ENCODE measurements at regions not wholly inside any gene's neighbourhood (a gene's known extent, or its start where the extent isn't known, plus 50 kb on each side); places are given as distances from the start of the nearest gene placed in this dataset.
"Not testable (repeated sequence)": the region's sequence is repeated elsewhere in the genome, so short reads cannot be mapped to it uniquely, and the experiment has no call there.

DNA sequence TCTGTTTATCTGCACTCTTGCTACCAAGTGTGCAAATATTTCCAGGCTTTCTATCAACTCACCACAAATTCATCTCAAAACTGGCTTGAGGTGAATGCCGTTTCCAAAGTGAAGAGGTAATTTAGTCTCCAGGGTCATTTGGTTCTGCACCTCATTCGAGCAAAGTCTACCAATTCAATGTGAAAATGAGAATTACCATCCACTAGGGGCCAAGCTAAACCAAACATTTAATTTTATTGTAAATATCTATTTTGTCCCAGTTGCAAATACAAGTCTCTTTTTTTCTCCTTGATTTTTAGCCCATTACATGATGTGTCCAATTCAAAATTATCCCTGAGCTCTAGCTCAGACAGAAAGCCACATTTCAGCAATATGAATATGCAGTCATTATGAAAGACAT lies 152.3 kb upstream of the PTBP2 start:
- DNase-seq = no peak

- no peak for DNase-seq
These were observed 141.9 kb upstream of the PTBP2 start for GRCh38 chr1:96579636-96580035.

DNA sequence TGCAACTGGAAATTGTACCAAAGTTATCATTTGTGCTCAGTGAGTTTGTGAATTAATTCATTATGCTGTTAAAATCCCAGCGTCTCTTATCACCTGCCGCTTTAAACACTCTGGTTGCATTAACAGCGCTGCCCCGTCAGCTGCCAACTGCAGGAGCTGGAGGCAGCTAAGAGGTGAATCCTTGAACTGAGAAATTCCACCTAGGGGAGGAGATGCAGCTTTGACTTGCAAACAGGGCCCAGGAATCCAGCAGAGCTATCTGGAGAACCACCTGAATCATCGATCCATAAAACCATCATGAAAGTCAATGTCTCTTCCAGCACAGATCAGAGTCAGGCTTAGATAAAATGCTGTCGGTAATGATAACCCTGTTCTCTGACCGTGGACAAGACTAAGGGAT lies 140.7 kb upstream of the PTBP2 start:
- no peak for DNase-seq

GRCh38 chr1:96581772-96582171 lies 139.8 kb upstream of the PTBP2 start:
- no peak for DNase-seq

DNA sequence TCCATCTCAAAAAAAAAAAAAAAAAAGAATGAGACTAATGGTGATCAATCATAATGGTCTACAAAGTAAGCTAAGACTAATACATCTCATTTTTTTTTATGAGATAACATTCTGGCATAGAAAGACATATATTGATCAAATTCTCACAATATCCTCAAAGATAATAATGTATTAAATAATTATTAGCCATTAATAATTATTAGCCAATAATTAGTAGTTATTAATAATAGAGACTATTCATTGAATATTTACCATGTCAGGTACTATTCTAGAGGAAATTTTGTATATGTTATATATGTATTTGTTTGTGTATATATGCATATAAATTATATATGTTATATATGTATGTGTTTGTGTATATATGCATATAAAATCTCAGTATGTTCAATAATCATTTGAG lies 137.7 kb upstream of the PTBP2 start:
- no peak for DNase-seq

DNA sequence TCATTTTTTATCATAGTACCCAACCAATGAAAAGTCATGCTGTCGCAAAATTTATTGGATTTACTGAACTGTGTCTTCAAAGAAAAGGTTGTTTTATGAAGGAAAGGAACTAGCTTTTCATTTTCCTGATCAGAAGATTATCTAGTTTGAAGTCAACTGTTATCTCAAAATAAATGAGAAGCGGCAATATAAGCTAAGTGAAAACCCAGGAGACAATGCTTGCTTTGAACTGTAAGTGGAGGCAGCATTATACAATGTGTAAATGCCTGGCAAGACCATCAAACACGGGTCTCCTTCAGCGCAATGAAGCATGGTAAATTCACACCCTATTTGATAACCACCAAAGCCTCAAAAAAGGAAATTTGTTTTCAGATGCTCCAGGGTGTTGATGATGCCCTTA lies 134.4 kb upstream of the PTBP2 start:
- DNase-seq = no peak

- DNase-seq = no peak
These were observed 133.1 kb upstream of the PTBP2 start for GRCh38 chr1:96588416-96588995.

DNA sequence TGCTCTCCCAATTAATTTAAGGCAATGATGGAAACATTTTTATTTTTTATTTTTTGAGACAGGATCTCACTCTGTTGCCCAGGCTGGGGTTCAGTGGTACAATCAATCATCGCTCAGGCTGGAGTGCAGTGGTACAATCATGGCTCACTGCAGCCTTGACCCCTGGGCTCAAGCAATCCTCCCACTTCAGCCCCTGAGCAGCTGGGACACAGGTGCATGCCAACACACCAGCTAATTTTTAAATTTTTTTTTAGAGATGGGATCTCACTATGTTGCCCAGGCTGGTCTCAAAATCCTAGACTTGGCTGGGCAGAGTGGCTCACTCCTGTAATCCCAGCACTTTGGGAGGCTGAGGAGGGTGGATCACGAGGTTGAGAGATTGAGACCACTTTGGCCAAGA lies 126.1 kb upstream of the PTBP2 start:
- DNase-seq = not testable (repeated sequence)

- DNase-seq = no peak
These were observed 125.2 kb upstream of the PTBP2 start for GRCh38 chr1:96596226-96596922.

GRCh38 chr1:96597218-96597617 lies 124.4 kb upstream of the PTBP2 start:
- DNase-seq = no peak

- DNase-seq = no peak
These were observed 123.0 kb upstream of the PTBP2 start for GRCh38 chr1:96598416-96599168.

GRCh38 chr1:96604620-96605019 lies 117.0 kb upstream of the PTBP2 start:
- DNase-seq = not testable (repeated sequence)

DNA sequence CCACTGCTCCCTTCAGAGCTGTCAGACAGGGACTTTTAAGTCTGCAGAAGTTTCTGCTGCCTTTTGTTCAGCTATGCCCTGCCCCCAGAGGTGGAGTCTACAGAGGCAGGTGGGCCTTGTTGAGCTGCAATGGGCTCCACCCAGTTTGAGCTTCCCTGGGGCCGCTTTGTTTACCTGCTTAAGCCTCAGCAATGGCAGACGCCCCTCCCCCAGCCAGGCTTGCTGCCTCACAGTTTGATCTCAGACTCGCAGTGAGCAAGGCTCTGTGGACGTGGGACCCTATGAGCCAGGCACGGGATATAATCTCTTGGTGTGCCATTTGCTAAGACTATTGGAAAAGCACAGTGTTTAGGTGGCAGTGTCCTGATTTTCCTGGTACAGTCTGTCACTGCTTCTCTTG lies 104.2 kb upstream of the PTBP2 start:
- DNase-seq = not testable (repeated sequence)

GRCh38 chr1:96632045-96632664 lies 89.4 kb upstream of the PTBP2 start:
- no peak for DNase-seq

DNA sequence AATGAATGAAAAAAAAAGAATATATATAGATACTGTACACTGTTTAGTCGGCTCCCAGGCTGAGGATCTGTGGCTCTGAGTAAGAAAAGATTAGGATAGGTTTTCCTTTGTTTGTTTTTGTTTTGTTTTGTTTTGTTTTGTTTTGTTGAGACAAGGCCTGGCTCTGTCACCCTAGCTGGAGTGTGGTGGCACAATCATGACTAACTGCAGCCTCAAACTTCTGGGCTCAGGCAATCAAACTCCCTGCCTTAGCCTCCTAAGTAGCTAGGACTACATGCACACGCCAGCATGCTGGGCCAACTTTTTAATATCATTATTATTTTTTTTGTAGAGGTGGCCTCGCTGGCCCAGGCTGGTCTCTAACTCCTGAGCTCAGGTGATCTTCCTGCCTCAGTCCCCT lies 87.9 kb upstream of the PTBP2 start:
- no peak for DNase-seq

GRCh38 chr1:96634883-96635282 lies 86.7 kb upstream of the PTBP2 start:
- no peak for DNase-seq

GRCh38 chr1:96641282-96641681 lies 80.3 kb upstream of the PTBP2 start:
- DNase-seq = no peak

DNA sequence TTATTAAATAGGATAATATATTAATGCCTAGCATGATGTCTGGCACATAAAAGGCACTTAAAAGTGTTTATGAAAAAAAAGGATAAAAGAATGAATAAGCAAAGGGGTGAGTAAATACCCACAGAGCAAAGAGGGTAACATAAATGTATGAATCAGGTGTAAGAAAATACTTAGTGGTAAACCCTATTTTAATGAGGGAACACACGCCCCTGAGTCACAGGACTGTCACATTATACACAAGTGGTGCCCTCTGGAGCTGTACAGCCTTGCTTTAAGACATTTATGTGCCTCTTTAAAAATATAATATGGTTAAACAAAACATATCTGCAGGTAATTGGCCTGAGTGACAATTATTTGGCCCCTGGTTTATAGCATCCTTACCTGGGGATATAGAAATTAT lies 78.1 kb upstream of the PTBP2 start:
- no peak for DNase-seq

- no peak for DNase-seq
These were observed 72.3 kb upstream of the PTBP2 start for GRCh38 chr1:96649301-96649700.

- DNase-seq = no peak
These were observed 70.1 kb upstream of the PTBP2 start for GRCh38 chr1:96651517-96651916.

DNA sequence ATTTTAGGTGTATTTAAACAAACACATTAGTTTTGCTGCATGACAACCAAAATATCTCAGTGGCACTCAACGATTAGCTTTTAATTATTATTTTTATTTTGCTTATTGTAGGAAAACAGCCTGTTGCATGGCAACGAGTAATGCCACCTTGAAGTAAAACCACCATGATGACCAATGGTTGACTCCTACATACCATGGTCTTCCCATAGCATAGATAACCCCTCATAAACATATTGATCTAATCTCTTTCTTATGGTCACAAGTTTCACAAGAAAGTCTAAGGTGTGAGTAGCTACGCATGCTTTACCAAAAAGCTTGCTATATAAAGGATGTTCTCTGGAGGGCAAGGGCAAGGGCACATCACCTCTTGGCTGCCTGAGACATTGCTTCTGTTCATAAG lies 61.5 kb upstream of the PTBP2 start:
- DNase-seq = no peak

GRCh38 chr1:96660503-96660902 lies 61.1 kb upstream of the PTBP2 start:
- DNase-seq = no peak

Measured in NCI-H1105 (cell line).